GM18520 (cell line): ENCODE measurements at regions not wholly inside any gene's neighbourhood (a gene's known extent, or its start where the extent isn't known, plus 50 kb on each side); places are given as distances from the start of the nearest gene placed in this dataset.

Source experiments
- ATAC-seq: cut with Tn5 transposase; IDR thresholded peaks from one replicate; pipeline ENCODE4 v1.9.1; 2021; ENCODE audit not compliant: unreplicated experiment

- ATAC-seq = no peak
These were observed 338.0 kb upstream of the IRX4 start for GRCh38 chr5:2220741-2221140.

DNA sequence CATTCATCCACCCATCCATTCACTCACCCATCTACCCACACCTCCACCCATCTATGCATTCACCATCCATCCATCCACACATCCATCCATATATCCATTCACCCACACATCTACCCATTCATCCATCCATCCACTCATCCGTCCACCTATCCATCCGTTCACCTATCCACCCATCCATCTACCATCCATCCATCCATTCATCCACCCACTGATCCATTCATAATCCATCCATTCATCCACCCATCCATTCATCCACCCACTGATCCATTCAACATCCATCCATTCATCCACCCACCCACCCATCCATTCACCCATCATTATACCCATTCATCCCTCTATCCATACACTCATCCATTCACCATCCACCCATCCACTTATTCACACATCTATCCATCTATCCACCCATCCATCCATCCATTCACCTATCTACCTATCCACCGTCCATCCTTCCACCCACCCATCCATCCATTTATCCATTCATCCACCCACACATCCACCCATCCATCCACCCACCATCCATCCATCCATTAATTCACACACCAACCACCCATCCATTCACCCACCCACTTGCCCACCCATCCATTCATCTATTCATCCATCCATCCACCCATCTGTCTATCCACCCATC, 336.5 kb upstream of the IRX4 start:
- no peak for ATAC-seq

GRCh38 chr5:2217219-2217618, 334.5 kb upstream of the IRX4 start:
- no peak for ATAC-seq

- no peak for ATAC-seq
These were observed 332.3 kb upstream of the IRX4 start for GRCh38 chr5:2214910-2215590.

DNA sequence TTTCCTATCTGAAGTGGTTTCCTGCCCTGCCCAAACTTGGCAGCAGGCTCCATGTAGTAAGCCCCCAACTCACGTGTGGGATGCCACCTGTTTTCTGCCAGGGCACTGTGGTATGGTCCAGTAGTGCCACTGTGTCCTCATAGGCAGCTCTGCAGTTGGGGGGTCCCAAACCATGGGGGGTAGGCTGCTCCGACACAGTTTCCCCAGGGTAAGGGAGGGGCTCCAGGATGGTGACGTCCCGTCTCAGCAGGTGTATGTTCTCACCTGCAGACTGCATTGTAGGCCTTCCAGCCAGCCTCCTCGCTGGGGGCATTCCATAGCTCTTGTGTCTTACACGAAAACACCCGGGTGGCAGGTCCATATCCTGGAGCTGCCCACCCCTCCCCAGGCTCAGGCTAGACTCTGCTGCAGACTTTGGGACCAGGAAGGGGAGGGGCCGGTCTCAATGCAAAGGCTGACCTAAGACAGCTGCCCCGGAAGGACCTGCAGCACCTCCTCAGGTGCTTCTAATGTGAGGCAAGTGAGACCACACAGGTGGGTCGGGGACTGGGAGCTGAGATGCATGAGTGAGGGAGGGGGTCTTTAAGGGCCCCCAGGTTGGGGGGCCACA, 330.5 kb upstream of the IRX4 start:
- no peak for ATAC-seq

DNA sequence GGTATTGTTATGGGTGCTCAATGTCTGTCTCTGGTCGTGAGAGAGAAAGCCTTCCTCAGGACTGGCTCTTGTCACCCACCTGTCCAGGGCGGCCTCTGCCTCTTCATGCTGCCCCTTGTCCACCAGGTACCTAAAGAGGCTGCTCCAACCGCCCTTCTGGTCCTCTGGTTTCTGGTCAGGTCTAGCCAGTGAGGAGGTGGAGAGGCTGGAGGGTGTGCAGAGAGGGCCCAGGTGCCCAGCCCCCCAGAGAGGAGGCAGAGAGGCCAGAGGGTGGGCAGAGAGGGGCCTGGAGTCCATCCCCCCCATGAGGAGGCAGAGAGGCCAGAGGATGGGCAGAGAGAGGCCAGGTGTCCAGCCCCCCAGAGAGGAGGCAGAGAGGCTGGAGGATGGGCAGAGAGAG, 329.8 kb upstream of the IRX4 start:
- ATAC-seq = no peak

DNA sequence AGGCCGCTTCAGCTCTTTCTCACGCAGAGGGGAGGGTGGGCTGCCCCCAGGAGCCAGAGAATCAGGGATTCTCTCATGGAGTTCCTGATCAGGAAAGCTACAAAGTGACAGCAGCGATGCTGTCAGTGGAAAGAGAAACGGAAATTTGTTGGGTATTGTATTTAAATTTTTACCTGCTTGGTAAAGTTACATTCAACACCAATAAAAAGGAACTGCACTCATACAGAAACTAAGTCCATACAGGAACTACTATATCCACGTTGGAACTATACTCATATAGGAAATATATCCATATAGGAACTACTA, 325.5 kb upstream of the IRX4 start:
- no peak for ATAC-seq

DNA sequence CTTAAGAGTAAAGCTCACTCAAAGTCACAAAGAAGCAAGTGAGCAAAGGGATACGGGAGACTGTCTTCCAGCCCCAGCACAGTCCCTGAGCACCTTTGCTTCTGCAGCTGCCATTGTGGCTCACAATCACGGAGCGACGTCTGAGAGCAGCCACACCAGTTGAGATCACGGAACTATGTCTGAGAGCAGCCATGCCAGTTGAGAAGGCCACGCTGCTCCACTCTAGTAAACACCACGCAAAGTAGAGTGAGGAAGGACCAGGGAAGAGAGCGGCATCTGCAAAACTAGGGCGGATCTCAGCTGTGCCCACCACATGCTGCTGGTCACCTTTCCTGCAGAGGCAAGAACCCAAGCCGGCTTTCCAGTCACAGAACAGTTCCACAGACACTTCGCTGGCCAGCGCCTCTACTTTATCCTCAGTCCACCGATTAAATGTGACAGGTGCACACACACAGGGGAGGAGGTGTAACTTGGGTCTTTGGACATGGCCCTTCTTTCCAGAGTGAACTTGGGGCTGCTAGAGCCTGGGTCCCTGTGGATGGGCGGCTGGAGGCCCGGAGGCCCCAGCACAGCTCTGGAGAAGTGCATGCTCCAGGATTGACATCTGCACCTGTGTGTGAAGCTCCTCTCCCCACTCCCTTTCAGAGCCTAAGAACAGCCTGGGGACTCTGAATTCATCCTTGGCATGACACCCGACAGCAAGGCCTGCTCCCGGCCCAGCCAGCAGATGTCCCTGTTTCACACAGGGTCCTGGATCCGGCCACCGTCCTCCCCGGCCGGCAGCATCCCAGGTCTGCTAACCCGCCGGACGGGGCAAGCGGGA, 324.9 kb upstream of the IRX4 start:
- ATAC-seq = no peak

- no peak for ATAC-seq
These were observed 324.3 kb upstream of the IRX4 start for GRCh38 chr5:2207109-2207399.

- no peak for ATAC-seq
These were observed 323.8 kb upstream of the IRX4 start for GRCh38 chr5:2206293-2207108.

- ATAC-seq = no peak
These were observed 323.0 kb upstream of the IRX4 start for GRCh38 chr5:2205596-2206226.

DNA sequence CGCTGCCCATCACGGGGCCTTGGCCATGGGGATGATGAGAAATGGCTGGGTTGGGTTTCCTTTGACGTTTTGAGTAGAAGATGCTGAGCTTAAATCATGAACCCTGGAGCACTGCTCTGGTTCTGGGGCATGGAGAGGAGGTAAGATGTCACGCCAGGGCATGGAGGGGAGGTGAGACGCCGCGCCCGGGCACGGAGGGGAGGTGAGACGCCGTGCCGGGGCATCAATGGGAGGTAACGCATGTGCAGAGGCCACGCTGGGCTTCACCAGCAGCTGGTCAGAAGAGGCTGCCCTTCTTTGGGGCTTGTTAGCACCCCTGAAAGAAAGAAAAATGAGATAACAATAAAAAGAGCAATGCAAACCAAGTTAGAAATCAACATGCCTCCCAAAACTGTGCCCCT, 322.5 kb upstream of the IRX4 start:
- no peak for ATAC-seq

- ATAC-seq = no peak
These were observed 321.9 kb upstream of the IRX4 start for GRCh38 chr5:2204366-2205184.

- no peak for ATAC-seq
These were observed 321.0 kb upstream of the IRX4 start for GRCh38 chr5:2203774-2204173.

GRCh38 chr5:2201832-2202231, 319.1 kb upstream of the IRX4 start:
- no peak for ATAC-seq

DNA sequence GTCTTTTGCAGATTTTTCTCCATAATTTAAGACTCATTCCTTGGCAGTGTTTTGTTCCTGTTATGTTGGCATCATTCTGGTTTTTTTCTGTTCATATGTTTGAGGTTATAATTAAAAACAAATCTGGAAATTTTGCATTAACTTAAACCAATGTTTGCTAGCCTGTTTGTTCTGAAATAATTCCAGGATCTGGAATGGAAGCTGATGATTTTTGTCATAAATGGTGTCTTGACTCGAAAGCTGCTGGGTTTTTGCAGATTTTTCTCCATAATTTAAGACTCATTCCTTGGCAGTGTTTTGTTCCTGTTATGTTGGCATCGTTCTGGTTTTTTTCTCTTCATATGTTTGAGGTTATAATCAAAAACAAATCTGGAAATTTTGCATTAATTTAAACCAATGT, 318.7 kb upstream of the IRX4 start:
- ATAC-seq = no peak

GRCh38 chr5:2201011-2201410, 318.3 kb upstream of the IRX4 start:
- no peak for ATAC-seq

- ATAC-seq = no peak
These were observed 317.7 kb upstream of the IRX4 start for GRCh38 chr5:2200261-2200950.

DNA sequence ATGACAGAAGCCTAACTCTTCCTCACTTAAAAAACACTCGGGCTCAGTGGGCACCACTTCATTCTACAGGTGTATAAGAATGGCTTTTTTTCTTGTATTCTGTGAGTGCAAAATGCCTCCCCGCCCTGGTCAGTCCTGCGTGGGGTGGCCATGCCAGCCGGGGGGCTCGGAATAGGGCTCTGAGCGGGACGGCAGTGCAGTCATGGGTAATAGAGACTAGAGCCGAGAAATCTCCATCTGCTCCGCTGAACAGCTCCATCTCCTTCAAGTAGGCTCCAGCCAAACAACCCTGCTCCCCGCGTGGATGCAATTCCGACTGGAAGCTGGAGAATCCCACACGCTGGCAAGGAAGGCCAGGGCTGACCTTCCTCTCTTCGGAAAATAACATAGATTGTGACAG, 317.0 kb upstream of the IRX4 start:
- no peak for ATAC-seq
